ENCODE measurements at regions not wholly inside any gene's neighbourhood (a gene's known extent, or its start where the extent isn't known, plus 50 kb on each side); places are given as distances from the start of the nearest gene placed in this dataset.

- Histone ChIP-seq H3K9me3 (ENCODE audit: low read depth) (no peaks in the 10 kb centered on the region), H2AFZ (no peak overlapping the region), H3K36me3 (replicated peaks; ENCODE audit: insufficient read depth, low read depth) (no peaks in the 10 kb centered on the region), H3K4me1 (ENCODE audit: insufficient read depth) (no peaks in the 10 kb centered on the region), H4K20me1 (ENCODE audit: insufficient read depth, poor library complexity, severe bottlenecking) (no peaks in the 10 kb centered on the region), H3K9me2 (replicated peaks; ENCODE audit: insufficient read depth) (no peaks in the 10 kb centered on the region), H3K27me3 (no peaks in the 10 kb centered on the region), H3K79me2 (no peaks in the 10 kb centered on the region), H3K27ac (no peak overlapping the region), H3K4me2 (no peak overlapping the region), H3K4me3 (no peak overlapping the region)
- WGBS (ENCODE audit: low lambda C conversion rate, missing lambda C conversion rate) = 93% methylated on average over 3 of the region's 3 CpGs
- DNase-seq (ENCODE audit: low spot score) = no peak
- TF ChIP-seq CTCF (IDR thresholded peaks at IDR 0.05; ENCODE audit: poor library complexity) = no peak
- TF ChIP-seq EZH2 (IDR thresholded peaks at IDR 0.05; ENCODE audit: borderline replicate concordance) = no peak
- no peak for TF ChIP-seq EZH2phosphoT487 (IDR thresholded peaks at IDR 0.05; ENCODE audit: low read depth, severe bottlenecking, unreplicated experiment)
Observed at GRCh38 chr5:85865296-85865695, 752.4 kb upstream of the COX7C start.

- no peaks in the 10 kb centered on the region for H3K9me2 ChIP-seq (replicated peaks; ENCODE audit: insufficient read depth)
- H3K27ac ChIP-seq = no peak overlapping the region
- no peaks in the 10 kb centered on the region for H3K36me3 ChIP-seq (replicated peaks; ENCODE audit: insufficient read depth, low read depth)
- H2AFZ ChIP-seq = no peak overlapping the region
- no peak overlapping the region for H3K4me2 ChIP-seq
- H3K4me3 ChIP-seq = no peak overlapping the region
- H3K79me2 ChIP-seq = no peaks in the 10 kb centered on the region
- H3K27me3 ChIP-seq = no peaks in the 10 kb centered on the region
- H4K20me1 ChIP-seq (ENCODE audit: insufficient read depth, poor library complexity, severe bottlenecking) = no peaks in the 10 kb centered on the region
- TF ChIP-seq EZH2 (IDR thresholded peaks at IDR 0.05; ENCODE audit: borderline replicate concordance) (no peak), CTCF (IDR thresholded peaks at IDR 0.05; ENCODE audit: poor library complexity) (no peak), EZH2phosphoT487 (IDR thresholded peaks at IDR 0.05; ENCODE audit: low read depth, severe bottlenecking, unreplicated experiment) (no peak)
- no peaks in the 10 kb centered on the region for H3K4me1 ChIP-seq (ENCODE audit: insufficient read depth)
- WGBS (ENCODE audit: low lambda C conversion rate, missing lambda C conversion rate) = 85% methylated on average over 5 of the region's 5 CpGs
- no peaks in the 10 kb centered on the region for H3K9me3 ChIP-seq (ENCODE audit: low read depth)
- no peak for DNase-seq (ENCODE audit: low spot score)
Observed at GRCh38 chr5:85868070-85868469, 749.7 kb upstream of the COX7C start.

GRCh38 chr5:85893996-85894395, 723.7 kb upstream of the COX7C start:
- no peak overlapping the region for H3K27ac ChIP-seq
- H2AFZ ChIP-seq = no peak overlapping the region
- H3K9me3 ChIP-seq (ENCODE audit: low read depth) = no peaks in the 10 kb centered on the region
- H3K36me3 ChIP-seq (replicated peaks; ENCODE audit: insufficient read depth, low read depth) = no peaks in the 10 kb centered on the region
- H3K79me2 ChIP-seq = no peaks in the 10 kb centered on the region
- 29% methylated on average over 2 of the region's 2 CpGs for WGBS (ENCODE audit: low lambda C conversion rate, missing lambda C conversion rate)
- no peaks in the 10 kb centered on the region for H3K4me1 ChIP-seq (ENCODE audit: insufficient read depth)
- H4K20me1 ChIP-seq (ENCODE audit: insufficient read depth, poor library complexity, severe bottlenecking) = no peaks in the 10 kb centered on the region
- DNase-seq (ENCODE audit: low spot score) = no peak
- no peaks in the 10 kb centered on the region for H3K27me3 ChIP-seq
- H3K9me2 ChIP-seq (replicated peaks; ENCODE audit: insufficient read depth) = no peaks in the 10 kb centered on the region
- no peak overlapping the region for H3K4me2 ChIP-seq
- no peak overlapping the region for H3K4me3 ChIP-seq
- no peak for TF ChIP-seq EZH2 (IDR thresholded peaks at IDR 0.05; ENCODE audit: borderline replicate concordance)
- TF ChIP-seq CTCF (IDR thresholded peaks at IDR 0.05; ENCODE audit: poor library complexity) = no peak
- no peak for TF ChIP-seq EZH2phosphoT487 (IDR thresholded peaks at IDR 0.05; ENCODE audit: low read depth, severe bottlenecking, unreplicated experiment)

GRCh38 chr5:85896514-85896913, 721.2 kb upstream of the COX7C start:
- Histone ChIP-seq H3K36me3 (replicated peaks; ENCODE audit: insufficient read depth, low read depth) (no peaks in the 10 kb centered on the region), H3K4me2 (no peak overlapping the region)
- TF ChIP-seq EZH2phosphoT487 (IDR thresholded peaks at IDR 0.05; ENCODE audit: low read depth, severe bottlenecking, unreplicated experiment) = no peak
- TF ChIP-seq CTCF (IDR thresholded peaks at IDR 0.05; ENCODE audit: poor library complexity) = no peak
- no peak for TF ChIP-seq EZH2 (IDR thresholded peaks at IDR 0.05; ENCODE audit: borderline replicate concordance)

More at GRCh38 chr5:85896514-85896913, 721.2 kb upstream of the COX7C start:
- Histone ChIP-seq H3K9me2 (replicated peaks; ENCODE audit: insufficient read depth) (no peaks in the 10 kb centered on the region), H3K9me3 (ENCODE audit: low read depth) (no peaks in the 10 kb centered on the region), H3K27ac (no peak overlapping the region), H4K20me1 (ENCODE audit: insufficient read depth, poor library complexity, severe bottlenecking) (no peaks in the 10 kb centered on the region), H3K79me2 (no peaks in the 10 kb centered on the region), H3K27me3 (no peaks in the 10 kb centered on the region), H3K4me1 (ENCODE audit: insufficient read depth) (no peaks in the 10 kb centered on the region), H2AFZ (no peak overlapping the region), H3K4me3 (no peak overlapping the region)
- WGBS (ENCODE audit: low lambda C conversion rate, missing lambda C conversion rate) = 43% methylated on average over 4 of the region's 4 CpGs
- no peak for DNase-seq (ENCODE audit: low spot score)
